GM10266 (cell line): ENCODE measurements at regions not wholly inside any gene's neighbourhood (a gene's known extent, or its start where the extent isn't known, plus 50 kb on each side); places are given as distances from the start of the nearest gene placed in this dataset.
"Not testable (repeated sequence)": the region's sequence is repeated elsewhere in the genome, so short reads cannot be mapped to it uniquely, and the experiment has no call there.

ENCODE experiments used
- DNase-seq: peaks from one replicate; pipeline ENCODE4 v3.0.0; 2012; ENCODE audit errors: extremely low spot score
- CTCF ChIP-seq: IDR thresholded peaks from 2 replicates; pipeline ENCODE4 v1.5.1; 2012; ENCODE audit warnings: mild to moderate bottlenecking, low read depth; ENCODE audit not compliant: control insufficient read depth, insufficient read depth; ENCODE audit errors: missing control alignments

GRCh38 chr22:48061726-48062125 is 1299.3 kb downstream of the TBC1D22A start:
- no peak for DNase-seq
- no peak for TF ChIP-seq CTCF

- no peak for TF ChIP-seq CTCF
- DNase-seq = no peak
These were observed 1297.8 kb downstream of the TBC1D22A start for GRCh38 chr22:48060266-48060665.

GRCh38 chr22:48059521-48059920 is 1297.1 kb downstream of the TBC1D22A start:
- not testable (repeated sequence) for DNase-seq

- DNase-seq = no peak
- no peak for TF ChIP-seq CTCF
These were observed 1294.8 kb downstream of the TBC1D22A start for GRCh38 chr22:48057116-48057835.

- no peak for DNase-seq
- no peak for TF ChIP-seq CTCF
These were observed 1293.4 kb downstream of the TBC1D22A start for GRCh38 chr22:48055827-48056226.

- TF ChIP-seq CTCF = no peak
These were observed 1292.7 kb downstream of the TBC1D22A start for GRCh38 chr22:48055185-48055584.

GRCh38 chr22:48054596-48054995 is 1292.1 kb downstream of the TBC1D22A start:
- TF ChIP-seq CTCF = no peak
- DNase-seq = no peak

More at GRCh38 chr22:48055185-48055584, 1292.7 kb downstream of the TBC1D22A start:
- DNase-seq = no peak

- DNase-seq = no peak
- no peak for TF ChIP-seq CTCF
These were observed 1291.5 kb downstream of the TBC1D22A start for GRCh38 chr22:48053973-48054372.
